Central memory CD8-positive, alpha-beta T cell (primary cell): ENCODE measurements at regions not wholly inside any gene's neighbourhood (a gene's known extent, or its start where the extent isn't known, plus 50 kb on each side); places are given as distances from the start of the nearest gene placed in this dataset.

Source experiments
- ATAC-seq: fragments of 150-1000 bp; cut with Tn5 transposase; replicated peaks from 2 replicates; pipeline ENCODE4 v1.10.0; 2022; ENCODE audit warnings: mild to moderate bottlenecking, moderate FRiP score, moderate number of reproducible peaks; ENCODE audit not compliant: poor library complexity, severe bottlenecking; ENCODE audit errors: extremely low read depth
- DNase-seq, 2 donors: peaks; one replicate each; pipeline ENCODE4 v3.0.0; 2021; ENCODE audit warnings: low spot score in 2 of 2
- H3K27ac Mint-ChIP-seq: one replicate; pipeline ENCODE4 v1.8.0; 2022; ENCODE audit warnings: low read depth, mild to moderate bottlenecking, moderate library complexity, mixed read lengths
- H3K27me3 Mint-ChIP-seq: one replicate; pipeline ENCODE4 v1.8.0; 2022; ENCODE audit warnings: mixed read lengths
- H3K36me3 Mint-ChIP-seq: one replicate; pipeline ENCODE4 v1.8.0; 2022; ENCODE audit warnings: mild to moderate bottlenecking, moderate library complexity, mixed read lengths; ENCODE audit not compliant: insufficient read depth
- H3K4me1 Mint-ChIP-seq: one replicate; pipeline ENCODE4 v1.8.0; 2022; ENCODE audit warnings: mixed read lengths
- H3K4me3 Mint-ChIP-seq: one replicate; pipeline ENCODE4 v1.8.0; 2022; ENCODE audit warnings: mild to moderate bottlenecking, moderate library complexity, mixed read lengths
- H3K9me3 Mint-ChIP-seq: one replicate; pipeline ENCODE4 v1.8.0; 2022; ENCODE audit warnings: mixed read lengths

GRCh38 chr2:118668431-118669424 is 178.7 kb downstream of the EN1 start:
- DNase-seq (no peak), ATAC-seq (no peak)
- Mint-ChIP-seq H3K27me3 (no peaks in the 10 kb centered on the region), H3K4me3 (no peak overlapping the region), H3K27ac (no peak overlapping the region), H3K36me3 (no peaks in the 10 kb centered on the region), H3K4me1 (no peaks in the 10 kb centered on the region), H3K9me3 (no peaks in the 10 kb centered on the region)

- no peak overlapping the region for H3K4me3 Mint-ChIP-seq
- H3K9me3 Mint-ChIP-seq = no peaks in the 10 kb centered on the region
- H3K27ac Mint-ChIP-seq = no peak overlapping the region
- no peaks in the 10 kb centered on the region for H3K27me3 Mint-ChIP-seq
- no peaks in the 10 kb centered on the region for H3K36me3 Mint-ChIP-seq
- DNase-seq = no peak
- H3K4me1 Mint-ChIP-seq = no peaks in the 10 kb centered on the region
- ATAC-seq = no peak
Measured at GRCh38 chr2:118667964-118668363, 179.5 kb downstream of the EN1 start.

- no peaks in the 10 kb centered on the region for H3K27me3 Mint-ChIP-seq
- H3K27ac Mint-ChIP-seq = no peak overlapping the region
- H3K36me3 Mint-ChIP-seq = no peaks in the 10 kb centered on the region
- ATAC-seq (no peak), DNase-seq (no peak)
- no peaks in the 10 kb centered on the region for H3K4me1 Mint-ChIP-seq
- H3K9me3 Mint-ChIP-seq = no peaks in the 10 kb centered on the region
- no peak overlapping the region for H3K4me3 Mint-ChIP-seq
Measured at GRCh38 chr2:118667348-118667747, 180.1 kb downstream of the EN1 start.

GRCh38 chr2:118665784-118666529 is 181.5 kb downstream of the EN1 start:
- Mint-ChIP-seq H3K4me3 (no peak overlapping the region), H3K27ac (no peak overlapping the region), H3K9me3 (no peaks in the 10 kb centered on the region), H3K36me3 (no peaks in the 10 kb centered on the region), H3K4me1 (no peaks in the 10 kb centered on the region), H3K27me3 (no peaks in the 10 kb centered on the region)
- ATAC-seq = no peak
- no peak for DNase-seq

GRCh38 chr2:118661179-118661578 is 186.3 kb downstream of the EN1 start:
- H3K9me3 Mint-ChIP-seq = peaks cover 5% of the 10 kb centered on the region
- H3K4me3 Mint-ChIP-seq = no peak overlapping the region
- no peak overlapping the region for H3K27ac Mint-ChIP-seq
- ATAC-seq (no peak), DNase-seq (no peak)
- no peaks in the 10 kb centered on the region for H3K4me1 Mint-ChIP-seq
- H3K27me3 Mint-ChIP-seq = no peaks in the 10 kb centered on the region
- no peaks in the 10 kb centered on the region for H3K36me3 Mint-ChIP-seq

GRCh38 chr2:118658596-118659198 is 188.8 kb downstream of the EN1 start:
- Mint-ChIP-seq H3K4me3 (no peak overlapping the region), H3K27ac (no peak overlapping the region), H3K27me3 (no peaks in the 10 kb centered on the region), H3K9me3 (peaks cover 5% of the 10 kb centered on the region), H3K4me1 (no peaks in the 10 kb centered on the region), H3K36me3 (no peaks in the 10 kb centered on the region)
- no peak for DNase-seq
- ATAC-seq = no peak

GRCh38 chr2:118657466-118657865 is 190.0 kb downstream of the EN1 start:
- H3K4me1 Mint-ChIP-seq = no peaks in the 10 kb centered on the region
- no peaks in the 10 kb centered on the region for H3K27me3 Mint-ChIP-seq
- no peak overlapping the region for H3K27ac Mint-ChIP-seq

GRCh38 chr2:118654945-118655344 is 192.5 kb downstream of the EN1 start:
- peaks cover 14% of the 10 kb centered on the region for H3K9me3 Mint-ChIP-seq
- H3K4me3 Mint-ChIP-seq = no peak overlapping the region
- no peak overlapping the region for H3K27ac Mint-ChIP-seq
- peaks cover 16% of the 10 kb centered on the region for H3K27me3 Mint-ChIP-seq
- no peaks in the 10 kb centered on the region for H3K36me3 Mint-ChIP-seq
- DNase-seq = no peak
- ATAC-seq = no peak
- no peaks in the 10 kb centered on the region for H3K4me1 Mint-ChIP-seq

More at GRCh38 chr2:118657466-118657865, 190.0 kb downstream of the EN1 start:
- ATAC-seq = no peak
- no peak for DNase-seq
- no peaks in the 10 kb centered on the region for H3K36me3 Mint-ChIP-seq
- no peak overlapping the region for H3K4me3 Mint-ChIP-seq
- H3K9me3 Mint-ChIP-seq = peaks cover 5% of the 10 kb centered on the region

GRCh38 chr2:118650327-118650726 is 197.1 kb downstream of the EN1 start:
- Mint-ChIP-seq H3K4me1 (no peaks in the 10 kb centered on the region), H3K4me3 (no peak overlapping the region), H3K27me3 (peaks cover 22% of the 10 kb centered on the region)

GRCh38 chr2:118645876-118646275 is 201.6 kb downstream of the EN1 start:
- Mint-ChIP-seq H3K27me3 (peaks cover 24% of the 10 kb centered on the region), H3K36me3 (no peaks in the 10 kb centered on the region), H3K9me3 (peaks cover 6% of the 10 kb centered on the region), H3K27ac (no peak overlapping the region), H3K4me3 (no peak overlapping the region), H3K4me1 (no peaks in the 10 kb centered on the region)
- no peak for ATAC-seq
- DNase-seq = no peak

More at GRCh38 chr2:118650327-118650726, 197.1 kb downstream of the EN1 start:
- ATAC-seq (no peak), DNase-seq (no peak)
- Mint-ChIP-seq H3K36me3 (no peaks in the 10 kb centered on the region), H3K9me3 (peaks cover 10% of the 10 kb centered on the region), H3K27ac (no peak overlapping the region)

GRCh38 chr2:118644190-118644589 is 203.3 kb downstream of the EN1 start:
- Mint-ChIP-seq H3K27ac (no peak overlapping the region), H3K4me3 (no peak overlapping the region), H3K9me3 (no peaks in the 10 kb centered on the region), H3K36me3 (no peaks in the 10 kb centered on the region), H3K27me3 (peaks cover 9% of the 10 kb centered on the region), H3K4me1 (no peaks in the 10 kb centered on the region)
- ATAC-seq = no peak
- DNase-seq = no peak

- Mint-ChIP-seq H3K36me3 (no peaks in the 10 kb centered on the region), H3K27me3 (peaks cover 9% of the 10 kb centered on the region), H3K4me1 (no peaks in the 10 kb centered on the region), H3K4me3 (no peak overlapping the region), H3K27ac (no peak overlapping the region), H3K9me3 (no peaks in the 10 kb centered on the region)
- ATAC-seq = no peak
- DNase-seq = no peak
Measured at GRCh38 chr2:118643294-118643693, 204.2 kb downstream of the EN1 start.
